T-helper 22 cell (primary cell): ENCODE measurements at regions not wholly inside any gene's neighbourhood (a gene's known extent, or its start where the extent isn't known, plus 50 kb on each side); places are given as distances from the start of the nearest gene placed in this dataset.

Experiments
- DNase-seq: peaks from one replicate; pipeline ENCODE4 v3.0.0-alpha.2; 2020; ENCODE audit warnings: low read depth

DNA sequence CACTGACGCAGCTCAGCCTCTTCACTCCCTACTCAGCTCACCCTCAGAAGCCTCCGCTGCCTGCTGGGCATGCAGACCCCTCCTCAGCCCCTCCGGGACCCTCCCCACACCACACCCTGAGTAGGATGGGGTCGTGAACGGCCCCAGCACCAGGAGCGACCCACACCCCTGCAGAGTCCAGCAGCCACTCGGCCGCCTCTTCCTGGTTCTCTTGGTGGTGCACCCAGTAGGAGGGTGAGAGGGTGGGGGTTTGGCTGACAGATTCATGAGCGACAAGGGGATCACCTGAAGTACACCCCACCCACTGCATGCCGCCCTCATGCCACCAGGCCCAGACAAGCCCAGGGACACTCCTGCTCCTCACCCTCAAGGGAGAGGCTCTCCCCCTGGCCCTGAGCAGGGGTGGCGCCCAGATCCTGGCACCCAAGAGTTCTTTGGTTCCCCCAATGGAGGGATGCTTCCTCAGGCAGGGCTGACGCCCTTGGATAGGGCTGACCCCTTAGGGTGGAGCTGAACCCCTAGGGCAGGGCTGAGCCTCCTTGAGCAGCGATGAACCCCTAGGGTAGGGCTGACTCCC lies 76.6 kb upstream of the GPC1 start:
- no peak for DNase-seq

DNA sequence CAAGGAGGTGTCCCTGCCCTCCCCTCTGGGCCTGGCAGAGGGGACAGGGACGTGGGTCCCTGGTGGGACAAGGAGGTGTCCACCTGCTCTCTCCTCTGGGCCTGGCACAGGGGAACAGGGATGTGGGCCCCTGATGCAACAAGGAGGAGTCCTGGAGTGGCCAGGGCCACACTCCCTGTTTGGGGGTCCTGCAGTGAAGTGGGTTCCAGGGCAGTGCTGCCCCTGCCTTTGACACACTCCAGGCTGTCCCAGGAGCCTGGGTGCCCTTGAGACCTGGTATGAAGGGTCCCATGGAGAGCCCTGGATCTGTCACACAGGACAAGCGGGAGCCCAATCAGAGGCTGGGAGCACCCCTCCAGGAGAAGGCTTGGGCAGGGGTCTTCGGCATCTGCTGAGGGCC lies 75.8 kb upstream of the GPC1 start:
- no peak for DNase-seq

DNA sequence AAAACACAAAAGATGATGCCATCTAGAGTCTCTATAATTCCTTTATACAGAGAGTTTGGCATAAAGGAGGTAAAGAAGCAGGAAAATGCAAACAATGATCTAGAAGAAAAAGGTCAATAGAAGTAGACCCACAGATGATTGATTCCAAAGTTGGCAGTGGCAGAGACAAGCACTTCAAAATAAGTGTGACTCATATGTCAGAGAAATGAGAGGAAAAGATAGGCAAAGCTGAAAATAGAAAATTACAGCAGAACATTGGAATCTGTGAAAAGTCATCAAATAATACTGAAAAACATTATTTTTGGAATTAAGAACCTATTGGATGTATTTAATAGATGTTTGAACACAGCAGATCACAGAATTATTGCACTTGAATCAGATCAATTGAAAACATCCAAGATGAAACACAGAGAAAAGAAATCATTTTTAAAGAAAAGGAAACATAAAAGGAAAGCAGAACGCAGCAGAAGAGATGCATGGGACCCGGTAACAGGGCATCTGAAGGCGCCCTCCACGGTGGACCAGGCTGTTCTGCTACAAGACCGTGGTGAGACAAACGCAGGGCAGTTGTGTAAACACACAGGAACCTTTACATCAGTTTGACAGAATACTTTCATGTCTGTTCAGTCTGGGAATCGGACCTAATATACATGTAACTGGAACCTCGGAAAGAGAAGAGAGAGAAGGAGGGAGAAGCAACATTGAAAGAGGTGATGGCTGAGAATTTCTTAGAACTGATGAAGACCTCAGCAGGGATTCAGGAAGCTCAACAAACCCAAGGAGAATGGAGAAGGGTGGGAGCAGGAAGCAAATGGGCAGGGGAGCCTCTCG lies 74.6 kb upstream of the GPC1 start:
- no peak for DNase-seq

DNA sequence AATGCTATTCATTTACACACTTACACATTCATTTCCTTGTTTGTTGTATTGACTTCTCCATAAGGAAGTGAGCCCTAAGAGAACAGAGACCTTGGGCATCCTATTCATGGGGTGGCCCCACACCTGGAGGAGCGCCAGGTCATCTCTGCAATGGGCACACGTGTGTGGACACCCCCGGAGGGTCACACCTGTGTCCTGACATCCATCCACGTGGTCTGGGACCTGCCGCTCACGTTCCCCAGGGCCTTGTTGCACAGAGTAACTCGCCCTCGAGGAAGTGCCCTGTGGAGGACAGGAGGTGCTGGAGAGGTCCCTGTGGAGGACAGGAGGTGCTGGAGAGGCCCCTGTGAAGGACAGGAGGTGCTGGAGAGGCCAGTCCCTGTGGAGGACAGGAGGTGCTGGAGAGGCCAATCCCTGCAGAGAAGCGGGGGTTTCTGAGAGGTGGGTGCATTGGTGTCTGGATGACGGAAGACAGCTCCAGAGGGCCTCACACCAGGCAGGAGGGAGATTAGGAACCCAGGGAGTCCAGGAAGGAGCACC lies 73.2 kb upstream of the GPC1 start:
- no peak for DNase-seq

DNA sequence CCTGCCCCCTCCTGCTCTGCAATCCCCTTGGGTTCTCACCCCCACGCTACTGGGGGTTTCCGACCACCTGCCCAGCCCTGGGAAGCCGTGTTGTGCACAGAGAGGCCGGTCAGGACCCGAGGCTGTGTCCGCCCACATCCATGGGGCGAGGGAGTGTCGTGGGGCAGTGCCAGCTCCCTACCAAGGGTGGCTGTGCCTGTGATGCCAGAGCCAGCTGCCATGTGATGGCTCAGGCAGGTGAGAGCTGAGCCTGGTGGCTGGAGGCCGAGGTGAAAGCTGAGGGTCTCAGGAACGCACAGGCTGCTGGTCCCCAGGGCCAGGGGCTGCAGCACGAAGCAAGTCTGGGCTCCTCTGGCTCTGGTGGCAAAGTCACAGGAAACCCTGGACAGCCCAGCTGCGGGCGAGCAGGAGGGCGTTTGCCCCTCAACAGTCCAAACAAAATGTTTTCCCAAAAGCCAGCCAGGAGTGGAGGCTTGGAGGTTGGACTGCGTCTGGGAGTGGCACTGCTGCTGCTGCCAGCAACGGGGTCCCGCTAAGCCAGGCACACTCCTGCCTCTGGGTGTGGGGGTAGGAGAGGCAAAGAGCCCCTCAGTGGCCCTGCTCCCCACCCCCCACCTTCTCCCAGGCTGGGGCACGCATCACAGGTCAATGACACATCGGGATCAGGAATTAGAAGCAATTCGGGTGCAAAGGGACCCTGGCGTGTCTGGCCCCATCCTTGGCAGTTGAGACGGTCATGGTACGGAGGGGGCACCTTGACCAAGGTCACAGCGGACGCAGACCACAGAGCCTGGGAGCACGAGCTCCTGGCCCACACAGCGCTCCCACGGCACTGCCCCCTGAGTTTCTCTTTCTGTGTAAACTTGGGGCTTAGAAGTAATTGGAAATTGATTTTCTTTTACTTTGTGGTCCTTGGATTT lies 72.4 kb upstream of the GPC1 start:
- DNase-seq, result no peak

DNA sequence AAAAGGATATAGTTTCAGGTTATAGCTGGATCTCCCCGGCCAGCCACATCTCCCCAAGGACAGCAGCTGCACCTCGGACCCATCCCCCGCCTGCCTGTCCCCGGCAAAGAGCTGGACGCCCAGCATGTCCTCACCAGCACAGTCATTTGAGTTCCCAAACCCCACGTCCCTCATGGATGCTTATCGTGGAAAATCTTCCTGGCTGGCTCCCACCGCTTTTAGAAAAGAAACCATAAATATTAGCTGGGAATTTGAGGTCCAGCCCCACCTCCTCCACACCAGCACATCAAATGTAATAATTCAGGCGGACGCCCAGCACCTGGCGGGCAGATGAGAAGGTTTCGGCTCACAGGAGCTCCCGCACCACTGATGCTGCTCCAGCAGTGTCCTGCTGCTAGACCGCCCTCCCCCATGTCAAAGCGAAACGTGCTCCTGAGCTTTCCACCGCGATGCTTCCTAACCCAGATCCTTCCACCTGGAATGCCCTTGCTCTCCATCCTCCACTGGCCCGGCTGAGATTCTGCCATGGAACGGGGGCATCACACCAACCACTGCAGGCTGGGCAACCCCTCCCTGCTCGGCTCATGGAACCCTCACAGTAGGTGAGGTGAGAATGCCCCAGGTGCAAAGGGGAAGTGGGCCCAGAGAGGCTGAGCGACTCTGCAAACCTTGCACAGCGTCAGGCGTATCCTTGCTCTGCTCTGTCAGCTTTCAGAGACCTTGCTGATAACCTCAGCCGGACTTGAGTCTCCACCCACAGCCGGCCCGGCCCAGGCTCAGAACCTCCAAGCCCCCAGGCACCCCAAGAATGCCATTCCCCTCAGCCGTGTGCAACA lies 71.5 kb upstream of the GPC1 start:
- DNase-seq, result no peak

DNA sequence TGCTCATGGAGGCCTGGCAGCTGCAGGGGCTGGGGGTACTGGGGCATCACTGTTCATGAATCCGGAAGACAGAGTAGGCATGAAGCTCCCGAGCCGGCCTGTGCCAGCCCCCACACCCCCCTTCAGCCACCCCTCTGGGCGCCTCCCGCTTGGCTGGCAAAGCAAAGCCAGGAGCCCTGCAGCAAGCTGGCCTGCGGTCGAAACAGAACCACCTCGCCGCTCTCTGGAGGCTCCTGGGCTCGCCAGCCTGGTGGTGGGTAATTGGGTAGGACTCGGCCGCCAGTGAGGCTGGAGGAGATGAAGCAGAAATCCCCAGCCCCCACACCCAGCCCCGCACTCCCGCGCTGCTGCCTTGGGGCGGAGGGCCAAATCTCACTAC lies 70.9 kb upstream of the GPC1 start:
- no peak for DNase-seq

DNA sequence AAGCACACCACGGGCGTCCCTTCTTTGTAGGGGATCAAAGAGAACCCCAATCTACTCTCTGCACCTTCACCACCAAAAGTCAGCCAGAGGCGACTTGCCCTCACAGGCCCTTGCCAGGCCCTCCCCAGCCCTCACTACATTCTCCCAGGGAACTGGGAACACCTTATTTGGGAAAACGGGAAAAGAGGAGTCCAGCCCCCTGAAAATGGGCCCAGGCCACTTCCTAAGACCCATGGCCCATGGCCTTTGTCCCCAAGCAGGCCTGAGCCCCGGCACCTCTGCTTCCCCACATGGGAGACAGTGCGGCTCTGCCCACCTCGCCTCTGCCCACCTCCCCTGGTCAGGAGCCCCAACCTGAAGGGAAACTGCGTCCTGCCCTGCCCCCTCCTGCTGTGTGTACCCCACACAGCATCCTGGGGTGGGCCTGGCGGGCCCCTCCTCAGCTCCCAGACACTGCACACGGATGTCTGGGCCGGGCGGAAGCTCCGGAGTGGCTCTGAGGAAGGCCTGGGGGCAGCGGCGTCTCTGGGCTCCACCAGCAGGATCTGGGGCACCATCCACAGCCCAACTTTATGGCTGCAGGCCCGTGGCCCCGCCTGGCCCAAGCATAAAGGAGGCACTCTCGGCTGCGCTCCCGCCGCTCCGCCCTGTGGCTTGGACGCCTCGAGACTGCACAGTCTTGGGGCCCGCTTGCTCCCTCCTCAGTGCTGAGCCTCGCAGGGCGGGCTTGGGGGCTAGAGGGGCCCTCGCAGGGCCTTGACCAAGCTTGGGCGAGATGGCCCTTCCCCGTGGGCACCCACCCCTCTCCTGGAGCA lies 70.3 kb upstream of the GPC1 start:
- no peak for DNase-seq

DNA sequence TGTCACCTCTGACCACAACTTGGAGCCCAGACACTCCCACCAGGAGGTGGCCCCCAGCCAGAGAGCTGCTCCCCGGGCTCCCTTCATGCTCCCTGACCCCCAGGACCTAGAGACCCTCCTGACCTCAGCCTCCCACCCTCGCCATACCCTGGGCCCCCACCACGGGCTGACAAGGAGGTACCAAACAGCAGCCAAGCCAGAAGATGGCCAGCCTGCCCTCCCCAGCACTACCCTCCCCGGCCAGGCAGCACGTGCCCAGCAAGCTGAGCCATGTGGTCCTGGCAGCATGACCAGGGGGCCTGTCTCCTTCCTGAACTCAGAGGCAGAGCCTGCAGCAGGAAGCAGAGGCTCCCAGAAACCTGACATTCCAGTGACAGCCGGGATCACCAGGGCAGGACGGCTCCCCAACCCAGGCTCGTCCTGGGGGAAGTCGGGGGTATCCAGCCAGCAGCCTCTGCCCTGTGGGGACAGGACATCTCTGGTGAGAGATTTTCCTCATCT lies 69.4 kb upstream of the GPC1 start:
- no peak for DNase-seq

DNA sequence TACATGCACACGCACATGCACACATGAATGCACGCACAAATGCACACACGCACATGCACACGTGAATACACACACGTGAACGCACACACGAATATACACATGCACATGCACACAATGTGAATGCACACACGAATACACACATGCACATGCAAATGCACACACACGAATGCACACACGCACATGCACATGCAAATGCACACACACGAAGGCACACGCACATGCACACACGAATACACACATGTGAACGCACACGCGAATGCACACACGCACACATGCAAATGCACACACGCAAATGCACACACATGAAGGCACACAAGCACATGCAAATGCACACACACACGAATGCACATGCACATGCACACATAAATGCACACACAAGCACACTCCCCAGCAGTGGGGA lies 68.6 kb upstream of the GPC1 start:
- no peak for DNase-seq

DNA sequence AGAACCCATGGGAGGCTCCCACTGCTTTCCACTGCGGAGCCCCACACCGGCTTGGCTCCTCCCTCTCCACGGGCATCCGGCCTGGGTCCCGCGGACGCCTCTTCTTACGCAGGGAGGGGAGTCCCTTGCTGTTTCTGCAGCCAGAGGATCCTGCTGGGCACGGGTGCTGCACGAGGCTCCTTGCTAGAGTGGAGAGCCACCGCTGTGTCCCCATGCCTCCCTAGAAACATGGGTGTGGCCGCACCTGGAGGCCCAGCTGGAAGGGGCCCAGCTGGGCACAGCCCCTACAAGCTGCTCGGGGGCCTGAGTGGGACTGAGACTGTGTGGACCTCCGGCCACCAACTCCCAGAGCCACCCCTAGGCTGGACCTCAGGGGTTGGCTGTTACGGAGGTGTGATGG lies 67.7 kb upstream of the GPC1 start:
- no peak for DNase-seq

DNA sequence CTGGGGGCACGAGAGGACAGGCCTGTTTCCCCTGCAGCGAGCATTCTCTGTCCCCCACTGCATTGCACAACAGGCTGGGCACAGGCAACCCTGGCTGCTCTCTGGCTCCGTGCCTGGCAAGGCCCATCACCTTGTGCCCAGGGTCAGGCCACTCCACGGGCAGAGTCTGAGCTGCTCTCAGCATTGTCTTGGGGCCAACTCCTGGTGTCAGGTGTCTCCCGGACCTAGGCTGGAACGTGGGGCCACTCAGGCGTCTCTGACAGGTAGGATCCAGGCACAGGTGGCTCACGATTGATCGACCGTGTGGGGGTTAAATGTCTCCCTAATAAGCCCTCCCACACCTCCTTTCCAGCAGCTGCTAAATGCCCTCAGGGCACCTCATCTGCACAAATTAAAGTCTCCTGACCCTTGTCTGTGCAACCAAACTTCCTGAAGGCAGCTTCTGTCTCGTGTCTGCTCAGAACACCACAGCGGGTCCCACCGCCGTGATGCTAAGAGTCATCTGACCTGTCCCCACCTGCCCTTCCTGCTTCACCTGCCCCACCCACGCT lies 66.6 kb upstream of the GPC1 start:
- DNase-seq, result no peak

DNA sequence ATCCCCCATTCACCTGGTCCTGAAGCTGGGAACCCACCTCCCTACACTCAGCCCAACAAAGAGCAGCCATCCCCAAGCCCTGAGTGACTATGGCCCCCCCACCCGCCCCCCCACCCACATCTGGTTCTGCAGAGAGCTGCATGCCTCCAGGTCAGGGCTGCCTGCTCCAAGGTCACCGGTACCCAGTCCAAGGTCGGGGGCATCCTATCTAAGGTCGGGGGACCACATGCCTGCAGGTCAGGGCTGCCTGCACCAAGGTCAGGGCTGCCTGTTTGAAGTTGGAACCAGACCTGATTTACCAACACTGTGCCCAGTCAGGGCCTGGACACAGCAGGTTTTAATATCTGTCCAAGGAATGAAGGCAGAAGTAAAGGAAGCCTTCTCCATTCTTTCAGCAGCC lies 66.1 kb upstream of the GPC1 start:
- DNase-seq, result no peak

DNA sequence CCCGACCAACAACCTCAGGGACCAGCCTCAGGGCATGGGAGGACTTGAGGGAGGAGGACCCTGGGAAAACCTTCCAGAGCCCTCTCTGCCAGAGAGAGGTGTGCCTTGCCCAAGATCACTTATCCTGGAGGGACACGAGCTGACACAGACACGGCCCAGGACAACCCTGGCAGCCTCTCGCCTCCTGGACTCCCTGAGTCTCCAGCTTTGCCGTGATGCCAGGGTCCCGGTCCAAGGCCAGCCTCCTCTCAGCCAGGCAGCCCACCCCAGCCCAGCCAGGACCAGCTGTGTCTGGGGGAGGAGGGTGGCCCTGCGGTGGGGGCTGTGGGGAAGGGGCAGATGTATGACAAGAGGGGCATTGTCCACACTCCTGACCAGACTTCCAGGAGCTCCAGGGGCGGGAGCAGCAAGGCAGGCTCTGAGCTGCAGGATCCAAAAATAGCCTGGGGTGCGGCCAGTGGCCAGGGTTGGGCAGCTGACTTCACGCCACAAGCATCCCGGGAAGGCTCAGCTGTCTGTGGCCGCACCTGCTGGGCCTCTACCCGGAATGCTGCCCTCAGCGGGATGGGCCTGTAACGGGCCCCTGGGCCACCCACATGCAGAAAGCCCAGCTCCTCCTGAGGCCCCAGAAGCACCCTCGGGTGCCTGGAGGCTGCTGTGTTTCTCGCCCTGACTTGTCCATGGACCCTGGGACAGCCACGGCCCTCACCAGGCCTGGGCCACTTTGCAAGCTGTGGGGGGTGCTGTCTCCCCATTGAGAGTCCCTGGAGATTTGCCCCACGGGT lies 65.5 kb upstream of the GPC1 start:
- DNase-seq, result no peak

DNA sequence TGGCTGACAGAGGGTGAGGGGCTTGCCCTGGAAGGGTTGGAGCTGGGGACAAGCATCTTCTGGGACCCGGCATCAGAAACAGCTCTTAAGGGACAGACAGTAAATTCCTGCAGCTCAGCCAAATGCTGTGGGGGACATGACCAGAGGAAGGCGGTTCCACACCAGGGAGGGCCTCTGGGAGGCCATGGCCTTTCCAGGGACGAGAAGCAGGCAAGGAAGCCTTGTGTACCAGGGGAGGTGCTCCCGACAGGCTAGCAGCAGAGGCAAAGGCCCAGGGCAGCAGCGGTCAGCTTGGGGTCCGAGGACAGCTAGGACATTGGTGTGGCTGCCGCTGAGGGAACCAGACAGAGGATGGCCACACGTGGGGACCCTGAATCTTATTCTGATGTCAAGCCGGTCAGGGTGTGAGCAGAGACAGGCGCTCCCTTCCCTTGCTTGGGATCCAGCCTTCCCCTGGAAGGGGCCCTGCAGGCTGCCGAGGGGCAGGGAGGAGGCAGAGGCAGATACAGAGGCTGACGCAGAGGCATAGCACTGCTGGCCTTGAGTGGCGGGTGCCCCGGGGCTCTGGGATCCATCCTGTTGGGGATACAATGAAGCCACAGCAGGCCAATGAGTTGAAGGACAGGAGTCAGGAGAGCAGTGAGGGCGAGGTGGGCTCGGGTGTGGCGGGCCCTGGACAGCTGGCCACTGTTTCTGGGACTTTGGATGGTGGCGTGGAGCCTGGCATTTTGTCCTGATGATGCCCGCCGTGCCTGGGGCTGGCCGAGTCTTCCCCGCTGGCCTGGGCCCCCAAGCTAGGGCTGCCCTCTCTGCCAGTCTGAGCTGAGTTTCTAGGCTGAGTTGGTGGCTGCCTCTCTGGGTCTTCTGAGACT lies 64.1 kb upstream of the GPC1 start:
- no peak for DNase-seq

DNA sequence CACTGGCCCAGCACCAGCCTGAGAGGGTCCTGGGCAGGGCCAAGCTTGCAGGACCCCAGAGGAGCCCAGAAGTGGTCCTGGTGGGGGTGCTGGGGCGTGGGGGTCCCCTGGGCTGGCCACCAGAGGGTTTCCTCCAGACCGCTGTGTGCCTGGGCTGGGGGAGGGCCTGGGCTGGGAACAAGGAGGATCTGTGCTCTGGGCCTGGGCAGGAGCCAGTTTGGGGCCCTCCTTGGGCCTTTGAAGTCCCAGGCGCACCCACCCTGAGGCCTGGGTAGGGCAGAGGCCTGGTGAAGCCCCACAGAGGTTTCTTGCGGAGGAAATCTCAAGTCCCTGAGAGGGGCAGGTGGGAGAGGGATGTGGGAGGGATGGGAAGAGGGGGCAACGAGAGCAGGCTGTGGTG lies 63.4 kb upstream of the GPC1 start:
- DNase-seq, result no peak

DNA sequence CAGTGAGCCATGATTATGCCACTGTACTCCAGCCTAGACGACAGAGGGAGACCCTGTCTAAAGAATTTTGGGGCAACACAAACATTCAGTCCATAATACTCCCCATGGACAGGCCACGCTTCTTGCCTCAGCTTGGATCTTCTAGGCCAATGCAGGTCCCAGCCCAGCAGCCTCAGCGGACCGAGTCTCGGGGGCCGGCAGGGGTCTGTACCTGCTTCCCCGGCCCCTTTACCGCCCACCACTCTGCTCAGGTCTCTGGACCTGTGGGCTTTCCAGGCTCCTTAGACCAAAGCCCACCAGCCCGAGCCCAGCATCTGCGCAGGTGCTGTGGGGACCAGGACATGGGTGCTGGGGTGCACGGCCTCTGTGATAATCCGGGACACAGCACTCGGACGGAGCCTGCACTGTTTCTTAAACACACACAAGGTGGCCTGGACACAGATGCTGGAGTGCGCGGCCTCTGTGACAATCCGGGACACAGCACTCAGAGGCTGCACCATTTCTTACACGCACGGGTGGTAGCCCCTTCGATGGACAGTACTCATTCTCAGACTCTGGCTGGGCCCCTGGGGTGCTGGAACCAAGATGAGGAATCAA lies 62.1 kb upstream of the GPC1 start:
- DNase-seq, result no peak
